Neutrophil (primary cell): ENCODE measurements at regions not wholly inside any gene's neighbourhood (a gene's known extent, or its start where the extent isn't known, plus 50 kb on each side); places are given as distances from the start of the nearest gene placed in this dataset.

Experiments used
- H3K27ac ChIP-seq: fragments of 200-600 bp; sonication (generic); 2 replicates; pipeline ENCODE4 v1.5.1; 2016; ENCODE audit warnings: mild to moderate bottlenecking, moderate library complexity
- H3K27me3 ChIP-seq: fragments of 200-600 bp; sonication (generic); 2 replicates; pipeline ENCODE4 v1.6.0; 2016; ENCODE audit warnings: mild to moderate bottlenecking
- H3K36me3 ChIP-seq: fragments of 200-600 bp; sonication (generic); 2 replicates; pipeline ENCODE4 v1.5.1; 2017
- H3K4me1 ChIP-seq, 2 experiments: fragments of 200-600 bp in 1 of 2; sonication (generic) in 1 of 2; 1 replicate in 1 of 2; 2 replicates in 1 of 2; pipeline versions ENCODE4 v1.5.1 to v1.6.1; 2013 to 2016; ENCODE audit warnings: low read depth in 1 of 2, low read length in 1 of 2, mild to moderate bottlenecking in 1 of 2, moderate library complexity in 1 of 2; ENCODE audit not compliant: control insufficient read depth in 1 of 2, insufficient read depth in 1 of 2
- H3K4me3 ChIP-seq, 2 experiments: fragments of 200-600 bp in 1 of 2; sonication (generic) in 1 of 2; 1 replicate in 1 of 2; 2 replicates in 1 of 2; pipeline ENCODE4 v1.5.1; 2013 to 2016; ENCODE audit warnings: low read depth in 1 of 2, low read length in 1 of 2, mild to moderate bottlenecking in 1 of 2, moderate library complexity in 1 of 2
- H3K9me3 ChIP-seq: fragments of 200-600 bp; sonication (generic); 2 replicates; pipeline ENCODE4 v1.5.1; 2016
- CTCF ChIP-seq: fragments of 200-600 bp; sonication (generic); IDR thresholded peaks from 2 replicates; pipeline ENCODE4 v1.5.1; 2016; ENCODE audit warnings: antibody characterized with exemption

- no peaks in the 10 kb centered on the region for H3K36me3 ChIP-seq
- no peaks in the 10 kb centered on the region for H3K27me3 ChIP-seq
- H3K4me1 ChIP-seq, result no peaks in the 10 kb centered on the region
- TF ChIP-seq CTCF, result no peak
- H3K9me3 ChIP-seq, result no peaks in the 10 kb centered on the region
- H3K4me3 ChIP-seq, result no peak overlapping the region
- no peak overlapping the region for H3K27ac ChIP-seq
Observed at GRCh38 chr9:74102702-74103101, 394.4 kb upstream of the RORB start.

GRCh38 chr9:74107692-74108091 lies 389.4 kb upstream of the RORB start:
- no peak for TF ChIP-seq CTCF
- H3K9me3 ChIP-seq, result no peaks in the 10 kb centered on the region
- no peak overlapping the region for H3K4me3 ChIP-seq
- no peak overlapping the region for H3K27ac ChIP-seq
- H3K4me1 ChIP-seq, result no peaks in the 10 kb centered on the region
- H3K36me3 ChIP-seq, result no peaks in the 10 kb centered on the region
- no peaks in the 10 kb centered on the region for H3K27me3 ChIP-seq

- no peak overlapping the region for H3K4me3 ChIP-seq
- H3K4me1 ChIP-seq, result peaks cover 0 to 5% of the 10 kb centered on the region in 2 experiments
- no peaks in the 10 kb centered on the region for H3K36me3 ChIP-seq
- H3K27me3 ChIP-seq, result no peaks in the 10 kb centered on the region
- no peak for TF ChIP-seq CTCF
- no peak overlapping the region for H3K27ac ChIP-seq
- H3K9me3 ChIP-seq, result no peaks in the 10 kb centered on the region
Observed at GRCh38 chr9:74115976-74116375, 381.2 kb upstream of the RORB start.

- Histone ChIP-seq H3K4me1 (peaks cover 0 to 5% of the 10 kb centered on the region in 2 experiments), H3K27ac (no peak overlapping the region), H3K9me3 (no peaks in the 10 kb centered on the region), H3K27me3 (no peaks in the 10 kb centered on the region), H3K4me3 (no peak overlapping the region), H3K36me3 (no peaks in the 10 kb centered on the region)
- no peak for TF ChIP-seq CTCF
Observed at GRCh38 chr9:74117151-74117550, 380.0 kb upstream of the RORB start.

- no peaks in the 10 kb centered on the region for H3K9me3 ChIP-seq
- no peaks in the 10 kb centered on the region for H3K27me3 ChIP-seq
- TF ChIP-seq CTCF, result no peak
Observed at GRCh38 chr9:74117731-74118130, 379.4 kb upstream of the RORB start.

GRCh38 chr9:74120061-74120460 lies 377.1 kb upstream of the RORB start:
- H3K27ac ChIP-seq, result no peak overlapping the region
- H3K27me3 ChIP-seq, result no peaks in the 10 kb centered on the region
- H3K9me3 ChIP-seq, result no peaks in the 10 kb centered on the region
- H3K36me3 ChIP-seq, result no peaks in the 10 kb centered on the region
- H3K4me1 ChIP-seq, result peaks cover 0 to 5% of the 10 kb centered on the region in 2 experiments
- TF ChIP-seq CTCF, result no peak
- H3K4me3 ChIP-seq, result no peak overlapping the region

More at GRCh38 chr9:74117731-74118130, 379.4 kb upstream of the RORB start:
- H3K4me1 ChIP-seq, result peaks cover 0 to 5% of the 10 kb centered on the region in 2 experiments
- H3K36me3 ChIP-seq, result no peaks in the 10 kb centered on the region
- H3K4me3 ChIP-seq, result no peak overlapping the region
- no peak overlapping the region for H3K27ac ChIP-seq
